HepG2 (cell line): ENCODE measurements at regions not wholly inside any gene's neighbourhood (a gene's known extent, or its start where the extent isn't known, plus 50 kb on each side); places are given as distances from the start of the nearest gene placed in this dataset.

Experiments used
- ATAC-seq: fragments of 200-7000 bp; cut with Tn5 transposase; 3 replicates; pipeline ENCODE4 v1.9.1; 2020; ENCODE audit warnings: mild to moderate bottlenecking, moderate library complexity
- BruUV-seq: library from RNA; stranded (reverse); fragments of 400-500 nt; replicated peaks from 2 replicates; lab custom pipeline; 2021; lab: Mats Ljungman, UMichigan
- CTCF ChIA-PET: fragments of 300-600 bp; formaldehyde crosslinking; extraction: SDS; loops from one replicate; lab custom pipeline; 2021; ENCODE audit warnings: low total read pairs, inconsistent platforms, low intra/inter-chr PET ratio; lab: Yijun Ruan, JAX
- POLR2A ChIA-PET: fragments of 350-600 bp; sonication (Branson Sonifier 250); formaldehyde crosslinking; loops from one replicate; lab custom pipeline; 2020; ENCODE audit warnings: antibody characterized with exemption, inconsistent platforms; lab: Yijun Ruan, JAX
- DNase-seq: peaks from one replicate; pipeline ENCODE4 v3.0.0-alpha.2; 2015; ENCODE audit warnings: low spot score
- FAIRE-seq: peaks from 3 replicates; lab custom pipeline; 2011; peaks lifted over from hg19 to GRCh38; lab: Jason Lieb, UNC
- H2AFZ ChIP-seq: one replicate; pipeline ENCODE4 v1.6.1; 2011; ENCODE audit warnings: low read length, inconsistent platforms
- H3K27ac ChIP-seq: fragments of 300-600 bp; 3 replicates; pipeline ENCODE4 v1.8.0; 2011; ENCODE audit warnings: mixed run types, mild to moderate bottlenecking, mixed read lengths, low read length, inconsistent platforms; ENCODE audit not compliant: insufficient read depth; ENCODE audit errors: extremely low read length
- H3K27me3 ChIP-seq, 2 experiments: fragments of 200-600 bp in 1 of 2; 2 replicates in 1 of 2; 3 replicates in 1 of 2; pipeline versions ENCODE4 v1.6.0 to v1.8.0; 2011; ENCODE audit warnings: low read length in 2 of 2, mild to moderate bottlenecking in 2 of 2, moderate library complexity in 2 of 2, inconsistent platforms in 1 of 2; ENCODE audit not compliant: insufficient read depth in 2 of 2, control insufficient read depth in 1 of 2
- H3K36me3 ChIP-seq, 2 experiments: fragments of 200-600 bp in 1 of 2; replicated peaks in 1 of 2; 2 replicates in 1 of 2; 3 replicates in 1 of 2; pipeline versions ENCODE4 v1.5.1 to v1.8.0; 2011; ENCODE audit warnings: low read length in 2 of 2, inconsistent platforms in 1 of 2; ENCODE audit not compliant: insufficient read depth in 2 of 2, control insufficient read depth in 1 of 2
- H3K4me1 ChIP-seq: 2 replicates; pipeline ENCODE4 v1.5.1; 2012; ENCODE audit warnings: low read length, inconsistent platforms; ENCODE audit not compliant: insufficient read depth
- H3K4me2 ChIP-seq: 2 replicates; pipeline ENCODE4 v1.6.0; 2011; ENCODE audit warnings: low read depth, low read length, inconsistent platforms
- H3K4me3 ChIP-seq, 3 experiments: fragments of 200-600 bp in 1 of 3; sonication (generic), shearing (Covaris generic) in 1 of 3; replicated peaks in 1 of 3; 2 replicates each; pipeline ENCODE4 v1.5.1; 2011 to 2016; ENCODE audit warnings: low read length in 3 of 3, inconsistent platforms in 2 of 3, low read depth in 2 of 3, mild to moderate bottlenecking in 2 of 3, control low read depth in 1 of 3, mixed read lengths in 1 of 3; ENCODE audit not compliant: insufficient read depth in 1 of 3
- H3K79me2 ChIP-seq: one replicate; pipeline ENCODE4 v1.6.1; 2011; ENCODE audit warnings: low read length, inconsistent platforms; ENCODE audit not compliant: insufficient read depth
- H3K9ac ChIP-seq: 2 replicates; pipeline ENCODE4 v1.6.0; 2011; ENCODE audit warnings: mild to moderate bottlenecking, low read depth, low read length, inconsistent platforms; ENCODE audit not compliant: insufficient read depth
- H3K9me3 ChIP-seq: 2 replicates; pipeline ENCODE4 v1.5.1; 2012; ENCODE audit warnings: mild to moderate bottlenecking, low read length
- H4K20me1 ChIP-seq: 2 replicates; pipeline ENCODE4 v1.6.0; 2011; ENCODE audit warnings: inconsistent platforms, mild to moderate bottlenecking, low read length, moderate library complexity; ENCODE audit not compliant: insufficient read depth
- CBFB ChIP-seq: sonication (generic); formaldehyde crosslinking; IDR thresholded peaks from 2 replicates; pipeline ENCODE4 v1.4.0; 2020; ENCODE audit warnings: missing genetic modification reagents
- ELF1 ChIP-seq: sonication (generic); formaldehyde crosslinking; IDR thresholded peaks from 2 replicates; pipeline ENCODE4 v1.4.0; 2020; ENCODE audit warnings: missing genetic modification reagents
- ELF4 ChIP-seq: sonication (generic); formaldehyde crosslinking; IDR thresholded peaks from 2 replicates; pipeline ENCODE4 v1.5.0; 2020; ENCODE audit warnings: missing genetic modification reagents, mild to moderate bottlenecking, moderate library complexity, borderline replicate concordance
- FOXA1 ChIP-seq, 2 experiments: fragments of 450-650 bp in 1 of 2; sonication (generic) in 1 of 2; formaldehyde crosslinking in 1 of 2; IDR thresholded peaks; 2 replicates each; pipeline versions ENCODE4 v1.4.0 to v1.6.1; 2016 to 2020; ENCODE audit warnings: missing genetic modification reagents in 1 of 2
- HDAC1 ChIP-seq: sonication (generic); formaldehyde crosslinking; IDR thresholded peaks from 2 replicates; pipeline ENCODE4 v1.5.1; 2020; ENCODE audit warnings: mild to moderate bottlenecking, missing genetic modification reagents
- HOXA7 ChIP-seq: sonication (generic); formaldehyde crosslinking; IDR thresholded peaks from 2 replicates; pipeline ENCODE4 v1.8.1; 2022; ENCODE audit warnings: mild to moderate bottlenecking, missing genetic modification reagents, moderate library complexity
- KLF9 ChIP-seq: IDR thresholded peaks from 2 replicates; pipeline ENCODE4 v1.6.1; 2016; ENCODE audit warnings: low read depth
- POGK ChIP-seq: sonication (generic); formaldehyde crosslinking; conservative IDR thresholded peaks from 2 replicates; pipeline ENCODE4 v1.8.0; 2022; ENCODE audit warnings: mild to moderate bottlenecking, moderate library complexity, missing genetic modification reagents
- TAF15 ChIP-seq: fragments of 200-400 bp; formaldehyde crosslinking; IDR thresholded peaks from one replicate; pipeline ENCODE4 v1.6.1; 2018; ENCODE audit warnings: mild to moderate bottlenecking, low read depth, low read length; ENCODE audit not compliant: poor library complexity, severe bottlenecking
- TRIM22 ChIP-seq: fragments of 450-650 bp; IDR thresholded peaks from 2 replicates; pipeline ENCODE4 v1.6.1; 2017
- XRCC5 ChIP-seq: fragments of 200-400 bp; formaldehyde crosslinking; optimal IDR thresholded peaks from 2 replicates; pipeline ENCODE3; 2017; ENCODE audit warnings: mild to moderate bottlenecking, low read length
- ZBTB25 ChIP-seq: IDR thresholded peaks from 2 replicates; pipeline ENCODE4 v1.6.1; 2018; ENCODE audit warnings: missing genetic modification reagents
- ZNF335 ChIP-seq: sonication (generic); formaldehyde crosslinking; IDR thresholded peaks from 2 replicates; pipeline ENCODE4 v1.4.0; 2020; ENCODE audit warnings: missing genetic modification reagents
- ZNF34 ChIP-seq: sonication (generic); formaldehyde crosslinking; IDR thresholded peaks from 2 replicates; pipeline ENCODE4 v1.4.0; 2020; ENCODE audit warnings: mild to moderate bottlenecking, missing genetic modification reagents, borderline replicate concordance
- ZNF441 ChIP-seq: sonication (generic); formaldehyde crosslinking; IDR thresholded peaks from 2 replicates; pipeline ENCODE4 v1.7.0; 2021; ENCODE audit warnings: missing genetic modification reagents, borderline replicate concordance
- ZNF484 ChIP-seq: sonication (generic); formaldehyde crosslinking; IDR thresholded peaks from 2 replicates; pipeline ENCODE4 v1.5.1; 2020; ENCODE audit warnings: mild to moderate bottlenecking, low read depth, missing genetic modification reagents, borderline replicate concordance
- ZNF510 ChIP-seq: sonication (generic); formaldehyde crosslinking; IDR thresholded peaks from 2 replicates; pipeline ENCODE4 v1.4.0; 2020; ENCODE audit warnings: low read depth, mild to moderate bottlenecking, missing genetic modification reagents
- ZNF543 ChIP-seq: sonication (generic); formaldehyde crosslinking; IDR thresholded peaks from 2 replicates; pipeline ENCODE4 v1.4.0; 2020; ENCODE audit warnings: mild to moderate bottlenecking, missing genetic modification reagents
- ZNF747 ChIP-seq: sonication (generic); formaldehyde crosslinking; IDR thresholded peaks from 2 replicates; pipeline ENCODE4 v1.8.1; 2023; ENCODE audit warnings: missing genetic modification reagents, mild to moderate bottlenecking, borderline replicate concordance
- WGBS: methylation state at CpG from one replicate; pipeline ENCODE4 v1.1.6; 2017; ENCODE audit warnings: low lambda C conversion rate; 5-methylcytosine and 5-hydroxymethylcytosine counted together
- in situ Hi-C: cut with HindIII; loops from 2 replicates; pipeline ENCODE4 v1.10.0; 2017; ENCODE audit warnings: low pct_unique_long_range_greater_than_20kb; ENCODE audit not compliant: extremely low pct_ligation_motif_present
- intact Hi-C: fragments of 100-400 bp; cut with micrococcal nuclease; formaldehyde crosslinking; loops from one replicate; pipeline ENCODE4 v1.10.0; 2022; ENCODE audit not compliant: unreplicated experiment

- intact Hi-C loops, result no loop called here
These were observed 161.7 kb downstream of the TSN start for GRCh38 chr2:121917143-121917542.

More at GRCh38 chr2:121917143-121917542, 161.7 kb downstream of the TSN start:
- Histone ChIP-seq H3K79me2 (no peaks in the 10 kb centered on the region), H3K9ac (no peak overlapping the region)
- no peak for TF ChIP-seq TAF15
- TF ChIP-seq ZBTB25 (CRISPR knock-in tag), result no peak
- TF ChIP-seq ELF4, result no peak
- no peak for TF ChIP-seq ZNF335 (CRISPR knock-in tag)
- TF ChIP-seq ZNF484 (CRISPR knock-in tag), result no peak
- TF ChIP-seq ZNF510 (CRISPR knock-in tag), result no peak
- TF ChIP-seq ZNF34, result no peak
- no peak for TF ChIP-seq ELF1 (CRISPR knock-in tag)
- TF ChIP-seq HOXA7 (CRISPR knock-in tag), result no peak
- no peak for TF ChIP-seq ZNF747
- no peak for TF ChIP-seq HDAC1
- no peak for TF ChIP-seq ZNF543 (CRISPR knock-in tag)
- TF ChIP-seq ZNF441, result no peak
- no peak for TF ChIP-seq TRIM22
- no peak for TF ChIP-seq FOXA1 (IDR thresholded peaks at IDR 0.05)
- TF ChIP-seq FOXA1 (CRISPR knock-in tag; IDR thresholded peaks at IDR 0.05), result no peak
- TF ChIP-seq XRCC5, result no peak
- TF ChIP-seq POGK (CRISPR knock-in tag), result no peak
- no peak for TF ChIP-seq CBFB
- TF ChIP-seq KLF9 (CRISPR knock-in tag), result no peak
- TF ChIP-seq, all 625 proteins: peak for 0
- BruUV-seq, result no TSS peak
- POLR2A ChIA-PET, result no interaction called here
- no peak for ATAC-seq
- no peak overlapping the region for H3K4me3 ChIP-seq
- H2AFZ ChIP-seq, result no peak overlapping the region
- in situ Hi-C loops, result no loop called here
- no peaks in the 10 kb centered on the region for H3K27me3 ChIP-seq
- DNase-seq, result no peak
- no peak overlapping the region for H3K4me2 ChIP-seq
- no peaks in the 10 kb centered on the region for H3K9me3 ChIP-seq
- H4K20me1 ChIP-seq, result no peaks in the 10 kb centered on the region
- no peaks in the 10 kb centered on the region for H3K4me1 ChIP-seq
- H3K36me3 ChIP-seq, result no peaks in the 10 kb centered on the region
- WGBS, result 24% methylated on average over 10 of the region's 10 CpGs
- H3K27ac ChIP-seq, result no peak overlapping the region
- CTCF ChIA-PET, result no interaction called here
- FAIRE-seq, result no peak
